ENCODE measurements at regions not wholly inside any gene's neighbourhood (a gene's known extent, or its start where the extent isn't known, plus 50 kb on each side); places are given as distances from the start of the nearest gene placed in this dataset.

DNA sequence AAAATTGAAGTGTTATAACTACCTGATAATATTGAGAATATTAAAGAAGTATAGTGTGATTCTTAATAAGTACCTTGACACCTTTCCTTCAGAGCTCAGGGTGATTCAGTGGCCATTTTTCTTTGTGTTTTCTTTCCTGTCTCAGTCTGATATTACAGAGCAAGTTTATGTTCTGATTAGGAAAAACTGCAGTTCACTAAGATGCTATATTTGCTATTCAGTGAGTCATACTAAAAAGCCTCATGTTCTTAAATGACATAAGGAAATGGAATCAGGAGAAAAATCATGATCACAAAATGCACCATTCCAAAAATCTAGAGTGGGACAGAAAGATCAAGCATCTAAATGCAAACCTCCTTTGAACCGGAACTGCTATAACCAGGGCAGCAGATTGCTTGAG, 390.6 kb upstream of the ATP2B1 start:
- no peak for DNase-seq (ENCODE audit: low read depth in 1 of 2, low spot score in 1 of 2)

DNA sequence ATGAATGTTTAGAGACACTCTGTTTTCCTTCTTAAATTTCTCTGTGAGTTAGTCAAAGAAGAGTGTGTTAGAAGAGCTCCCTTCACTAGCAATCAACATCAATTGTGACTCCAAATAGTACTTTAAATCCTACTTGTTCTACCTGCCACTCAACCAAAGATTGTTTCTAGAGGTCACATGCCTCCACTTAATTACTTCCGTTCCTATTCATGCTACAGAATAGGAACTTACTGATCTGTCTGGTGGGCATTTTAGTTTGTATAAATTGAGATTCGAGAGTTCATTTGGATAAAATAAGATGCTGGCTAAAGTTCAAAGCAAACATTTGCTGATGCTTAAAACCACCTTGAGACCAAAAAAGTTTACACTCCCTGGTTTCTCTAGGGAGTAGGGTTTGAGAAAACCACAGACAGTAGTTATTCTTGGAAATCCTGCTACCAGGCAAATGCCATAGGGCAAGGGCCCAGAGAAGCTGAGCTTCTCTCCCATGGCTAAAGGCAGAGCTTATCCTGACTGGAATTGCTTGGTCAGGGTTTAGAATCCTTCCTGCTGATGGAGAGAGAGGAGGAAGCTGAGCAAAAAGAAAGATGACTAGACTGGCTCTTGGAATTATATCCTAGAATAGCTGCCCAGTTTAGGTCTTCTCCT, 389.6 kb upstream of the ATP2B1 start:
- DNase-seq (ENCODE audit: low read depth in 1 of 2, low spot score in 1 of 2): no peak

DNA sequence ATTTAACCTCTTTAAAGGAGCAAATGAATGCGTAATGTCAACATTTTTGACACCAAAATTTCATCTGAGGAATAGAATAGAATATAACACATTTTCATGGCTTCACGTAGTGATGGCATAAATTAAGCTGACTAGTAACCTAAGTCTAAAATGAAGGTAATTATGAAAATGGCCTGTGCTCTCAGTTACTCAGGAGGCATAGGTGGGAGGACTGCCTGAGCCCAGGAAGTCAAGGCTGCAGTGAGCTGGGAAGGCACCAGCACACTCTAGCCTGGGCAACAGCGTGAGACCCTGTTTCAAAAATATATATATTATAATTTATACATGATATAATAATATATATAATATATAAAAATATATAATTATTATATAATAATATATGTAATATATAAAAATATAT, 383.2 kb upstream of the ATP2B1 start:
- no peak for DNase-seq (ENCODE audit: low read depth in 1 of 2, low spot score in 1 of 2)

DNA sequence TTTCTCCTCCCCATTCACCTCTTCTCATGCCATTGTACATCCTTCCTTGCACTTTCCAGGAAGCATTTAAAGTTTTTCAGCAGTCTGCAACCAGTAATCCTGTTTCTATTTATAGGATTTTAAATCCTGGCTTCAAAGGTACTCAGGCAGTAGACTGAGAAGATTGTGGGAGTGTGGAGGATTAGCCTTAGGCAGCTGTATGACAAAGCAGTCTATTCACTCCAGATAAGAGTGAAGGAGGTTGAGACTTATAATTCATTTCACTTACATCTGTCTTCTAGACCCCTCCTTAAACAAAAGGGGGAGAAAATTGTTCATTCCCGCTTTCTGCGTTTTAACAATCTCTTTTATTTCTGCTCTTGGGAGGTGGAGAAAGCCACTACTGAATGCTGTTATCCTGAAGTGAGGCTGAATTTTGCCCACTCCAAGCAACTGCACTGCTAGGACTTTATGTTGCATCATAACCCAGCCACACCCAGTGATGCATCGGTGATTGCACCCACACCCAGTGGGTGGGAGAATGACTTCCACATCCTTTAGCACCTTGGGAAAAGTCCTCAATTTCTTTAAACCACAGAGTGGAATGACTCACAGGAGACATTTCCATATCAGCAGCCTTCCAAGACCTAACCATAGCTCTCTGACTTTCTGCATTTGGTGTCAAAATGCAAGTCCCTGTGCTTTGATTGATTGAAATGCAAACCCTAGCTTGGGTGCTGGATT, 382.5 kb upstream of the ATP2B1 start:
- no peak for DNase-seq (ENCODE audit: low read depth in 1 of 2, low spot score in 1 of 2)

DNA sequence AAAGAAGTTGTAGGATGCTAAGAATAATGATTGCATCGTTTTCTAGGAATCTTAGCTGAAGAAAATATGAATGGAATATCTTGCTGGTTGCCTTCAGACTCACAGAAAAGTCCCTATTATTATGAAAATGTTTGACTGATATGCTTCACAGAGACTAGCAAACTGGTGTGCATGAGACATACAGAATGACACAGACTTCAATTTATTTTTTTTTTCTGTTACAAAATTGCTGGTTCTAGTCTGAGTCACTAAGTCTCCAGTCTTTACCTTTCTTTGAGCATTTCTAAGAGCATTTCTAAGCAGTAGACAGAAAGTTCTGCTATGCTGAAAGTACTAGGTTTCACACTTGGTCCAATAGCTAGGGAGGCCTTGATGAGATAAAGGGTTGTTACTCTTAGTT, 377.6 kb upstream of the ATP2B1 start:
- no peak for DNase-seq (ENCODE audit: low read depth in 1 of 2, low spot score in 1 of 2)

DNA sequence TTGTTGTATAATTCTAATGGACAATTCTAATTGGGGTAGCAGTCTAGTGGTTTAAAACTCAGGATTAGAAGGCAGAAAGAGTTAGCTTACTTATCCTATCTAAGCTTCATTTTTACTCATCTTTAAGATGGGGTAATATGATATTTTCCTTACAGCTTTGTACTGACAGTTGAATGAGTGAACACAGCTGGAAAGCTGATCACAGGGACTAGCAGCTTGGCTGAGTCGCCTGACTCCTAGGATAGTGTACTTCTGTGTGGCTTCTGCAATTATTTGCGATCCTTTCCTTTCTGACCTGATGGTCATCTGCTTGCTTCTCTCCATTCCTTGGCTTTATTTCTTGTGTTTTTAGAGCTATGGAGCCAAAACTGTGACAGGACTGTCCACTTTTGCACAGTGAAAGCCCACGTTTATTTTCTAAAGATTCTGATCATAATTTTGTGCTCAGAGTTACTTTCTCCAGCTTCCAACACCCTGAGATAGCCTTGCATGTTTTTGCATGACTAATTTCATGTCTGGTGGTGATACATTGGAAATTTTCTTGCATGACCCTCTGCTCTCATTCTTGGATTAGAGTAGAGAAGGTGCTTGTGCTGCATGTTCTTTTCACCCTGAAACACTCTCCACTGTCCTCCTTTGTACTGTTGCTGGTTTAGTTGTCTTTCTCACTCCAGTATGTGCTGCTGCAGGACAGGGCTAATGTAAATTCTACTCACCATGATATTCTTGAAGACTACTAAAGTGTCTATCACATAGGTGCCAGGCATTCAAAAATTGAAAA, 377.0 kb upstream of the ATP2B1 start:
- no peak for DNase-seq (ENCODE audit: low read depth in 1 of 2, low spot score in 1 of 2)

DNA sequence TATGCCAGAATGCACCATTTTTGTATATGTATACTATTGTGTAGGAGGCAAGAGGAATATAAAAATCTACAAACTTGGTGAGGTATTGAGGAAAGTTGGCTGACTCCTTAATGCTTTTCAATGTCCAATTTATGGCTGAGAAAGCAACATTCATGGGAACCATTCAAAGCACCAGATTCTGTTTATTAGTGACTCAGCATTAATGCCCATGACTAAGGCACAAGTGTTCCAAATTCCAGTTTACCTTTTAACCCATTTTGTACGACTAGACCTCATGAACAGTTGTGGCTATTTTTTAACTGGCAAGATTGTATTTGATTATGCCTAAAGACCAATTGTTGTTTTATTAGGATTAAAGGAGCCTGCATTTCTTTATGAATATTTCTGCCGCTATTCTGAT, 375.4 kb upstream of the ATP2B1 start:
- DNase-seq (ENCODE audit: low read depth in 1 of 2, low spot score in 1 of 2): no peak

DNA sequence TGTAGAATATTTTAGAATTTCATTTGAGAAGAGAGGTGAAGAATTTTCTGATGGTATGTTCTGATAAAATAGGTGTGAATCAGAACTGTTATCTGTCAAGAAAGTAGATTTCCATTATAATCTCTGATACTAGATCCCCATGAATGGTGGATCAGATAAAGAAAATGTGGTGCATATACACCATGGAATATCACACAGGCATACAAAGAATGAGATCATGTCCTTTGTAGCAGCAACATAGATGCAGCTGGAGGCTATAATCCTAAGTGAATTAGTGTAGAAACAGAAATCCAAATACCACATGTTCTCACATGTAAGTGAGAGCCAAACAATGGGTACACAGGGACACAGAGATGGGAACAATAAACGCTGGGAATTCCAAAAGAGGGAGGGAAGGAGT, 372.0 kb upstream of the ATP2B1 start:
- no peak for DNase-seq (ENCODE audit: low read depth in 1 of 2, low spot score in 1 of 2)

DNA sequence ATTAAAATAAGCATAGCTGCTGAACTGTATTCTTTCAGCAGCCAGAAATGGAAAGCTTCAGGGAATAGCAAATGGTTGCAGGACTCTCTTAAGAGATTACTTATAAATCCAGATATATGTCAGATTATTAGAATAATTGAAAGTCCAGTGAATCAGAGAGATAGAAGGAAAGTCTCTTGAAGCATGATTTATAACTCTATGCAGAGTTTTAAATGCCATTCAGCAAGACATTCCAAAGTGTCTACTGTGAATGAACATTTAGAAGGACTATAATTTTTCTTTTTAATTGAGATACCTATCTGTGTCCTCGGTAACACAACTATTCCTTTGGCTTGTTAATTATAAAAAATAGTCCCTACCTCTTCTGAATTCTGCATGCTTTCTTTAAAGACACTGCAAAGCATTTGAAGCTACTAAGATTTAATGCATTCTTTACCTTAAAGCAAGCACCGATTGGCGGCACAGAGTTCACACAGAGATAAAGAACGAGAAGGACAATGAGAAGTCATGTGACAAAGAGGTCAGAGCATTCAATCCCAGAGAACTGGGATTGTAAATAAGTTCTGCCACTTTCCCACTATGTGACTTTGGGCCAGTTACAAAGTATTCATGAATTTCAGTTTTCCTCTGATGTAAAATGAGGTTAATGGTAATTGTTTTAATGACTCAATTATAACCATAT, 371.0 kb upstream of the ATP2B1 start:
- no peak for DNase-seq (ENCODE audit: low read depth in 1 of 2, low spot score in 1 of 2)

DNA sequence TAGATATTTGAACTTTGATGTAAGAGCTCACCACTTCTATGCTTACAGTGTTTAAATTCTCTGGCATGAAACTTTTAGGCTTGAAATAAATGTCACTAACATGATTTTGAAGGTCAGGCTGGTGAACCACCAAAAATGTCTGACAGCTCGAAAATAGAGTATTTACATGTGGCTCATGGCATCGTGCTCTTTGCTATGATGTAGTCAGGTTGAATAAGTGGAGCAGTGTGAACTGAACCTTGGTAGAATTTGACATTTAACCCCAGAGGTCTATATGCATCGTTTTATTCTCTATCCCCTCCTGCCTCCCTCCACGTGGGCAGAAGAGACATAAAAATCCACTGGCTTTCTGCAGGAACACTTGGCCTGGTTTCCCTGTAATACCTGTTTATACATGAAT, 369.7 kb upstream of the ATP2B1 start:
- DNase-seq (ENCODE audit: low read depth in 1 of 2, low spot score in 1 of 2): no peak

DNA sequence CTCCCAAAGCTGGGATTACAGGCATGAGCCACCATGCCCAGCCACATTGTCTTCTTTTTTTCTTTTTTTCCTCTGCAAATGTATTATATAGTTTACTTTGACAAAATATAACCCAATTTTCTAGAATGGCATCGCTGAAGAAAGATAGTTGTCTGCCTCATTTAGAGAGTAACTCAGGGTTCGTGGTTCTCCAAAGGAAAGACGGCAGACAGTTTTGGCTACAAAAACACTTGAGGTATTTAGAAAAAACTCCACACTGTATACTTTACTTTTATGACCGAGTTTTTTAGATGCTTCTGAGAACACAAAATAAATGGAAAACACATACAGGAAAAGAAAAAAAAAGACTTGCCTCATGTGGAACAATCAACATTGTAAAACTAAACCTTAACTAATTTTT, 369.1 kb upstream of the ATP2B1 start:
- DNase-seq (ENCODE audit: low read depth in 1 of 2, low spot score in 1 of 2): no peak

DNA sequence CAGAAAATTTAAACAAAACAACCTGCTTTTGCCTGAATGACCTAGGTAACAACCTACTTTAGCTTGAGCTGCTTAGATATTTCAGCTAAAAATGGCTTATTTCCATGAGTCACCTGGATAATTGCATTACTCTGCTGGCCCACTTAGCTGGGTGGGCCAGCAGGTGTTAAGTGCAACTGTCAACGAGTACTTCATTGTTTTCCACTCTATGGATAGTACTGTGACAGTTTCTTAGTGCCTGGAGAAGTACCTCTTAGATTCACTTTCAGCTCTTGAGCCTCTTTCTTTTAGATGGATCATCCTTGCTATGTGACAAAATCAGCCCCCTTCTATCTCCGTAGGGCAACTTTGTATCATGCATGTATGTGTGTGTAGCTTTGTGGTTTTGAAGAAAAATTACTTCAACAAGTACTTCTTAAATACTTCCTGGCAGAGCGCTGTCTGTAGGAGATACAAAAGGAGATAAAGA, 368.2 kb upstream of the ATP2B1 start:
- no peak for DNase-seq (ENCODE audit: low read depth in 1 of 2, low spot score in 1 of 2)

DNA sequence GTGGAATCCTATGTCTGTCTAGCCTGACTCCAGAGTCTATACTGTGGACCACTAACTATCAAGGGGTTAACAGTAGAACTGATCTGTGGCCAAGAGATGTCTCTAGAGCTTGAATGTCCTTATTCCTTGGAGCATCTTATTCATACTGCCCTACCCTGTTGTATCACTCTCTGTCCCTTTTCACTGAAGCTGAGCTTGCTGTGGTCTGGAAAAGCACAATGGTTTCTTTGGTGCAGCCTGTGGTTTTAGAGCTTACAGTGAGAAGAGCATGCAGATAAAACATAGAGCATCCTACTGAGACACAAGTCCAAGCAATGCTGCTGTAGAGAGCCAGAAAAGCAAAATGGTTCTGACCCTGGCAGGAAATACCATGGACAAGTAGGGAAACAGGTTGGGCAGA, 367.0 kb upstream of the ATP2B1 start:
- no peak for DNase-seq (ENCODE audit: low read depth in 1 of 2, low spot score in 1 of 2)

DNA sequence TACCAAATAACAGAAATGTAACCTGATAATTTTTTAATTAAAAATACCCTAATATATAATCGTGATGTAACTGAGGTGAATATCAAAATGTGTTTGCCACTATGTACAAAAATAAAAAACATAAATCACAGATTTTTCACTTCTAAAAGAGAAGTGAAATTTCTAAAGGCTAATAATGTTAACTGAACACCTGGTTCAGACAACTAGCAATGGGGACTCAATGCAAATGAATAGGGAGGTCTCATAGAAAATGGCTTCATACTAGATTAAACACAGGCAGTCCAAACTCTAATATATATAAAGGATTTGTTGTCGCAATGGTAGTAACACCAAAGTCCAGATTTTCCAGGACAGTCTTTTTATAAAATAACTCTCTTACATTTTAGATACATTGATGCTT, 365.4 kb upstream of the ATP2B1 start:
- no peak for DNase-seq (ENCODE audit: low read depth in 1 of 2, low spot score in 1 of 2)

DNA sequence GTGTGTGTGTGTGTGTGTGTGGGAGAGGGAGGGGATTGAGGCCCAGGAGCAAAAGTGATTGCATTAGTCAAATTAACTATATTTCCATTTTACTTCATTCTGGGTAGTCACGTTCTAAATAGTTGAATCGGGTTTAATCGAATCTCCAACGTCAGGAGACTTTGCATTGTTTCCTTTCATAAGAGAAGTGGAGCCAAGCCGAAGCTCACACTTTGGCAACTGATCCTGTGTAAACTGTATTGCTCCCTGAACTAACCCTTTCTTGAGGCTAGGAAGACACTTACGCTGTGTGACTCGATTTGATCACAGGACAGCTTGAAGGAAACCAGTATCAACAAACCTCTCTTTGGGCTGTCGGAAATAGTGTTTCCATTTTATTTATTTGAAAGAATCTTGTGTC, 363.4 kb upstream of the ATP2B1 start:
- DNase-seq (ENCODE audit: low read depth in 1 of 2, low spot score in 1 of 2): no peak

DNA sequence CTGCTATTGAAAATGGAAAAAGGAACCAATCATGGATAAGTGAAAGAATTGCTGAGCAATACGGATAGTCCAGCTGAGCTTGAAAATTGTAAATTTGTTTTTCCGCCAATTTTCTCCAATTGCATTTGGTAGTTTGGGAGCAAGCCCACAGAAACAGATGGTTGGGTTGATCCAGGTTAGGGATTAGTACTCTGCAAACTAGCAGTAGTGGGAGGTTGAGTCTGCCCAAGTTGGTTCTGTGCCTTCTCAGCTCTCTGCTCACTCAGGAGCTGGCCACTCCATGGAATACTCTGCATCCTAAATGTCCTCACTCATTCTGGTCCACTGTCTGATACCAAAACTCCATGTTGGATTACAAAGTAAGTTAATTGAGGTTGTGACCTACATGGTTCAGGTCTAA, 361.1 kb upstream of the ATP2B1 start:
- DNase-seq (ENCODE audit: low read depth in 1 of 2, low spot score in 1 of 2): no peak

DNA sequence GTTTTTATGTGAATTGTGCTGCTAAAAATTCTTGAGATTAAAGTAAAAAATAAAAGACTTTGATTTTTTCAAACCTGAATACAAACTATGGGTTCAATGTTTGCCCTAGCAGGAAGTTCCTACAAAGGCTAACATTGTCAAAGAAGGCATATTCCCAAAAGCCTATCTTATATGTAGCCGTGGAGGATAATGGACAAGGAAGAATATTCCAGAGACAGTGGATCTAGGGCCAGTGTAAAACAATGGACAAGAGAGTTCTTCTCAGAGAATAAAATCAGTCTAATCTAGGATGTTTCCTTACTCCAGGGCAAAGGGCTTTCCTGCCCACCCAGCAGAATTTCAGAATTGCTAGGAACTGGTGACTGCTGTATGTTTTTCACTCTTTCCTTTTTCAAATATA, 359.2 kb upstream of the ATP2B1 start:
- DNase-seq (ENCODE audit: low read depth in 1 of 2, low spot score in 1 of 2): no peak

DNA sequence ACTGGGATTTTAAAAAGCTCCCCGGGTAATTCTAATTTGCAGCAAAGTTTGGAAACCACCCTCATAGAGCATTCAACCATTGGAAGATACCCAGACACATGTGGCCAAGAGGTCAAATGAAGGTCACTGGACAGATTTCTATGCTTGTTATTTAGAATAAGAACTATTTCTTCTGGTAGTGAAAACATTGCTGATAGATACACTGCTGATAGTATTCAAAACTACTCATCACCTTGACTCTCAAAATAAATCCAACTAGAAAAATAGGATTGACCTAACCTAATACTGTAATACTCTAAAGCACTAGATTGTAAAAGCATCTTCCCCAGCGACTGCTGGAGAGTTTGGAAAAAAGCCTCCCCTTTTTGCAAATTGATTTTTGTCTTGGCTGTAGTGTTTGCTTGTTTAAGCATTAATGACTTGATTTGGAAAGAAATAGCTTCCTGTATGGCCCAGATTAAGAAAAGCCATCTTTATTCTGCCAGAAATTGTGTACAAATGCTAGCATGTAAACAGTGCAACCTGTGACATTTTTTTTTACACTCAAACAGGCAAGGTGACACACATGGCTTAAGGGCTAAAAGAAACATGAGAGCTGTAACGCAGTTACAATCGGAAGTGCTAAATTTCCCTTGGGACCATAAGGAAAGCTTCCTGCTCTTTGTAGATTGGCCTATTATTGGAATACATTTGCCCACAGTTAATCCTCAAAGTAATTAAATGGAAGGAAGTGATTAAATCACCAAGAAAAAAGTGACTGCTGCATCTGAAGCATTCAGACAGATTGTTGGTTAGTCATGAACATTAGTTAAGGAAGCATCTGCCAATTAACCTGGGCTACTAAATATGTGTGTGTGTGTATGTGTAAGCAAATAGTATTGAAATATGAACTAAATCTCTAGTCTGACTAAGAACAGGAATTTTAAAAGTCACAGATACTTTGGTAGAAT, 356.5 kb upstream of the ATP2B1 start:
- no peak for DNase-seq (ENCODE audit: low read depth in 1 of 2, low spot score in 1 of 2)

DNA sequence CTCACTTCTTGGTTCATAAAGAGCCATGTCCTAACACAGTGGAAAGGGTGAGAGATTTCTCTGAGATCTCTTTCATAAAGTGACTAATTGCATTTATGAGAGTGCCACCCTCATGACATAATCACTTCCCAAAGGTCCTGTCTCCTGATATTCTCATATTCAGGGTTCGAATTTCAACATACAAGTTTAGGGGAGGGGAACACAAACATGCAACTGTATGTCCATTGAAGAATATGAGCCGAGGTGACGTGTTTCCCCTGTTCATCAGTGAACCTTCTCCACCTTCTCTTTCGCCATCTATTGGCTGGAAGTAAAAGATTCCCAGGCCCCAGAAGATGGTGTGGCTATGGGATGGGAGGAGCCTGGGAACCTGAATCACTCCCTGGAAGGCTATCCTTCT, 354.2 kb upstream of the ATP2B1 start:
- no peak for DNase-seq (ENCODE audit: low read depth in 1 of 2, low spot score in 1 of 2)

DNA sequence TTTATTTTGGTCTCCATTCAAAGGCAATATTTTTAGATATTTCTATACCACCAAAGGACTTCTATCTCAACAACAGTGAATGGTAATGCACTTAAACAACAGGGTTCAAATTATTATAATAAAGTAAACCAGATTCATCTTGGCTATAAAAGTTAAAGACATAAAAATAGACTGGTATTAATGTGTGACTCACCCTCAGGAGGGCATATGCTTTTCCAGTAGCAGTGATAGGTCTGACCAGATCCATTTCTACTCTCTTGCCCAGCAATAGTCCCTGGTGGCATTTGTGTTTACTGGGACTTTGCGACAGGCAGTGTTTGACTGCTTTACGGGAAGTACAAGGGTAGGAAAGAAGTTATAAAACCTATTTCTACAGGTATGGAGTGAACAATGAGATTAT, 353.2 kb upstream of the ATP2B1 start:
- DNase-seq (ENCODE audit: low read depth in 1 of 2, low spot score in 1 of 2): no peak

DNA sequence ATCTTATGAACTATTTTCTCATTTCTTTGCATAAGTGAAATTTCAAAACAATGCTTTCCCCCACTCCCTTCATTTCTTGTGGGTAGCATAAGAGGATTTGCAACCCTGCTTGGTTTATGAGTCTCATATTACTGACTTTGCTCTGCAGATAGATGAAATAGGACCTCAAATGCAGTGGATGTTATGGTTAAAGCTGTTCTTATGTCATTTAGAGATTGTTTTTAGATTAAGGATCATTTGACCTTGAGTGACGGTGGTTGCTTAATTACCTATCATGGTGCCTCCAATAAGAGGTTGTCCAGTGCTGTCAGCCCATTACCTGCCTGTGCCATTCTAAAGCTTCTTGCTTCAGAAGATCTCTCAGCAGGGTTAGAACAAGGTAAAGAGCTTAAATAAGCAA, 351.4 kb upstream of the ATP2B1 start:
- no peak for DNase-seq (ENCODE audit: low read depth in 1 of 2, low spot score in 1 of 2)
